GM23338 (cell line): ENCODE measurements at regions not wholly inside any gene's neighbourhood (a gene's known extent, or its start where the extent isn't known, plus 50 kb on each side); places are given as distances from the start of the nearest gene placed in this dataset.

ENCODE experiments used
- CREB1 ChIP-seq: fragments of 250-450 bp; sonication (Bioruptor Pico); IDR thresholded peaks from 2 replicates; pipeline ENCODE4 v1.5.0; 2020; ENCODE audit warnings: low read depth, mild to moderate bottlenecking, moderate library complexity
- CTCF ChIP-seq, 2 experiments: fragments of 200-600 bp in 1 of 2; sonication (generic) in 1 of 2; conservative IDR thresholded peaks; 2 replicates each; pipeline versions ENCODE4 v1.5.1 to v1.6.1; 2016 to 2017; ENCODE audit warnings: antibody characterized with exemption in 2 of 2, low read depth in 2 of 2, mild to moderate bottlenecking in 2 of 2, moderate library complexity in 1 of 2
- ETS1 ChIP-seq: IDR thresholded peaks from 2 replicates; pipeline ENCODE4 v1.6.1; 2016; ENCODE audit warnings: antibody characterized with exemption
- EZH2 ChIP-seq: fragments of 200-600 bp; sonication (generic); IDR thresholded peaks from one replicate; pipeline ENCODE4 v1.8.0; 2017; ENCODE audit warnings: antibody characterized with exemption, mild to moderate bottlenecking, low read depth; ENCODE audit not compliant: unreplicated experiment
- EZH2phosphoT487 ChIP-seq: fragments of 200-600 bp; sonication (generic); IDR thresholded peaks from one replicate; pipeline ENCODE4 v1.8.1; 2018; ENCODE audit warnings: antibody characterized with exemption; ENCODE audit not compliant: unreplicated experiment
- JUNB ChIP-seq: IDR thresholded peaks from one replicate; pipeline ENCODE4 v1.6.1; 2016; ENCODE audit warnings: antibody characterized with exemption; ENCODE audit not compliant: unreplicated experiment
- NANOG ChIP-seq: IDR thresholded peaks from 2 replicates; pipeline ENCODE4 v1.6.1; 2016; ENCODE audit warnings: antibody characterized with exemption, borderline replicate concordance
- POLR2AphosphoS5 ChIP-seq: IDR thresholded peaks from 2 replicates; pipeline ENCODE4 v1.6.1; 2016; ENCODE audit warnings: antibody characterized with exemption, low read depth
- REST ChIP-seq: IDR thresholded peaks from one replicate; pipeline ENCODE4 v1.6.1; 2018; ENCODE audit warnings: antibody characterized with exemption; ENCODE audit not compliant: unreplicated experiment
- STAT1 ChIP-seq: IDR thresholded peaks from one replicate; pipeline ENCODE4 v1.6.1; 2016; ENCODE audit warnings: antibody characterized with exemption; ENCODE audit not compliant: unreplicated experiment
- ZNF114 ChIP-seq: fragments of 250-450 bp; sonication (Bioruptor Pico); IDR thresholded peaks from 2 replicates; pipeline ENCODE4 v1.5.0; 2020; ENCODE audit warnings: mild to moderate bottlenecking, moderate library complexity

GRCh38 chr12:84135586-84136279 lies 776.9 kb downstream of the SLC6A15 start:
- no peak for TF ChIP-seq CTCF (conservative IDR thresholded peaks at IDR 0.05; ENCODE audit: low read depth in 2 of 2)
- no peak for TF ChIP-seq REST
- TF ChIP-seq STAT1, result no peak
- no peak for TF ChIP-seq POLR2AphosphoS5
- no peak for TF ChIP-seq EZH2
- TF ChIP-seq JUNB, result no peak
- no peak for TF ChIP-seq EZH2phosphoT487
- no peak for TF ChIP-seq ETS1
- TF ChIP-seq NANOG, result no peak
- TF ChIP-seq CREB1 (CRISPR knock-in tag), result no peak
- TF ChIP-seq ZNF114, result no peak
